ENCODE measurements at regions not wholly inside any gene's neighbourhood (a gene's known extent, or its start where the extent isn't known, plus 50 kb on each side); places are given as distances from the start of the nearest gene placed in this dataset.

DNA sequence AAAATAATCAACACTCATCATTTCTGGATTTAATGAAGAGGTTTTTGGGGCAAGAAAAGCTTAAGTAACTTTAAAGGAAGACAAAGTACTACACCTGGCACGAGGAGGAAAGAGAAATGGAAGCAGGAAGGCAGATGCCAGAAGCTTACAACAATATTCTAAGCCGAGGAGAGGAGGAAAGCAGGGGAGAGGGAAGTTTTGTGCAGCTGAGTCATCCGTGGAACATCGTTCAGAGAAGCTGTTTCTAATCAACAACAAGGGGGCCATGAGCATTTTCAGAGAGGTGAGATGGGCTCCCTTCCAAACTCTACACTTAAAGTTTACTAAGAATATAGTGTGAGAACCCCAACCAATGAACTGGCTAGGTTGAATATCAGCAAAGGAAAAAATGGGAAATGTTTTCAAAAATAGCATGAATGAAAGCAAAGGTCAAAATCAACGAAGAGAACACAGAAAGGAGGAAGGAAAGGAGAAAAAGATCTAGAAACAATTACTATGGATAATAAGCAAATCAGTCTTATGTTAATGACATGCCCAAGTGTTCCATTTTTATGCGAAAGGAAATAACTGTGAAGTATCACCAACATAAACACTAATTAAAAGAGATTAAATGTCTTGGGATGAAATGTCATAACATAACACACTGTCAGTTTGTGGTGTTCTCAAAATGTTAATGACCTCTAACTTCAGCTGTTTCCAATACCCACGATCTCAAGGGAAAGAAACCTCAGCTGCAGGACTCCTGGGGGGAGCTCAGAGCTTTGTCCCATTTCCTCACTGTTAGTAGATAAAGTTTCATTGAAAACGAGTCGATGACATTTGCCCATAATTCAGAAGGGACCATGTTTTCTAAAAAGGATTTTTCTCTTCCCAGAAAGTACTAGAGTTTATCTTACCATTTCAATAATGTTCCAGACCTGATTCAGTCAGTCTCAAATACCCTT is 203.4 kb upstream of the STXBP5 start:
- no peak for TF ChIP-seq CTCF (IDR thresholded peaks at IDR 0.05; ENCODE audit: partially characterized antibody, unreplicated experiment)
- no peaks in the 10 kb centered on the region for H3K9me3 Mint-ChIP-seq (ENCODE audit: unreplicated experiment)
- no peak for DNase-seq
- no peak overlapping the region for H3K4me3 Mint-ChIP-seq (ENCODE audit: unreplicated experiment)
- peaks cover 8% of the 10 kb centered on the region for H3K4me1 Mint-ChIP-seq (ENCODE audit: low read depth, unreplicated experiment)
- H3K27ac Mint-ChIP-seq (ENCODE audit: unreplicated experiment) = no peak overlapping the region
- no peaks in the 10 kb centered on the region for H3K27me3 Mint-ChIP-seq (ENCODE audit: unreplicated experiment)
- H3K36me3 Mint-ChIP-seq (ENCODE audit: unreplicated experiment) = no peaks in the 10 kb centered on the region

GRCh38 chr6:147001621-147002020 is 202.6 kb upstream of the STXBP5 start:
- H3K4me1 Mint-ChIP-seq (ENCODE audit: low read depth, unreplicated experiment) = peaks cover 8% of the 10 kb centered on the region
- H3K4me3 Mint-ChIP-seq (ENCODE audit: unreplicated experiment) = no peak overlapping the region
- DNase-seq = no peak
- no peak for TF ChIP-seq CTCF (IDR thresholded peaks at IDR 0.05; ENCODE audit: partially characterized antibody, unreplicated experiment)
- no peak overlapping the region for H3K27ac Mint-ChIP-seq (ENCODE audit: unreplicated experiment)
- no peaks in the 10 kb centered on the region for H3K27me3 Mint-ChIP-seq (ENCODE audit: unreplicated experiment)
- no peaks in the 10 kb centered on the region for H3K9me3 Mint-ChIP-seq (ENCODE audit: unreplicated experiment)
- H3K36me3 Mint-ChIP-seq (ENCODE audit: unreplicated experiment) = no peaks in the 10 kb centered on the region

DNA sequence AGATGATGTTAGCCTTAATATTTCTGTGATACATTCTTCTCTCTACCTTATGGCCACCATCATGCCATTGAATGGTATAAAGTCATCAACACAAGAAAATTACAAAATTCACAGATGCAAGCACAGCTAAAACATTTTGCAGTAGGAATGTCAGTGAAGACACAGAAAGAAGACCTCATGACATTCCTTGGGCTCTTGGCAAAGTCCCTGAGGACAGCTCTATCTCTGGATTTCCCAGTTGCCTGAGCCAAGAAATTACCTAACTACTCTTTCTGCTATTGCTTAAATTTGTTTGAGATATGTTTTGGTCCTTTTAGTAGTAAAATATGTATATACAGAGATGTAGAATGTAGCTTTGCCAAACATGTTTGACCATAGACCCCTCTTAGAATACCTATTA is 201.0 kb upstream of the STXBP5 start:
- H3K27me3 Mint-ChIP-seq (ENCODE audit: unreplicated experiment) = no peaks in the 10 kb centered on the region
- H3K4me3 Mint-ChIP-seq (ENCODE audit: unreplicated experiment) = no peak overlapping the region
- no peak for DNase-seq
- TF ChIP-seq CTCF (IDR thresholded peaks at IDR 0.05; ENCODE audit: partially characterized antibody, unreplicated experiment) = no peak
- H3K4me1 Mint-ChIP-seq (ENCODE audit: low read depth, unreplicated experiment) = peaks cover 8% of the 10 kb centered on the region
- H3K36me3 Mint-ChIP-seq (ENCODE audit: unreplicated experiment) = no peaks in the 10 kb centered on the region
- no peak overlapping the region for H3K27ac Mint-ChIP-seq (ENCODE audit: unreplicated experiment)
- H3K9me3 Mint-ChIP-seq (ENCODE audit: unreplicated experiment) = no peaks in the 10 kb centered on the region

- H3K27ac Mint-ChIP-seq (ENCODE audit: unreplicated experiment) = no peak overlapping the region
- H3K4me1 Mint-ChIP-seq (ENCODE audit: low read depth, unreplicated experiment) = peaks cover 7% of the 10 kb centered on the region
- H3K27me3 Mint-ChIP-seq (ENCODE audit: unreplicated experiment) = no peaks in the 10 kb centered on the region
- peaks cover 5% of the 10 kb centered on the region for H3K36me3 Mint-ChIP-seq (ENCODE audit: unreplicated experiment)
- no peak overlapping the region for H3K4me3 Mint-ChIP-seq (ENCODE audit: unreplicated experiment)
- no peak for DNase-seq
- peaks cover 5% of the 10 kb centered on the region for H3K9me3 Mint-ChIP-seq (ENCODE audit: unreplicated experiment)
- no peak for TF ChIP-seq CTCF (IDR thresholded peaks at IDR 0.05; ENCODE audit: partially characterized antibody, unreplicated experiment)
Observed at GRCh38 chr6:147005499-147005898, 198.7 kb upstream of the STXBP5 start.

DNA sequence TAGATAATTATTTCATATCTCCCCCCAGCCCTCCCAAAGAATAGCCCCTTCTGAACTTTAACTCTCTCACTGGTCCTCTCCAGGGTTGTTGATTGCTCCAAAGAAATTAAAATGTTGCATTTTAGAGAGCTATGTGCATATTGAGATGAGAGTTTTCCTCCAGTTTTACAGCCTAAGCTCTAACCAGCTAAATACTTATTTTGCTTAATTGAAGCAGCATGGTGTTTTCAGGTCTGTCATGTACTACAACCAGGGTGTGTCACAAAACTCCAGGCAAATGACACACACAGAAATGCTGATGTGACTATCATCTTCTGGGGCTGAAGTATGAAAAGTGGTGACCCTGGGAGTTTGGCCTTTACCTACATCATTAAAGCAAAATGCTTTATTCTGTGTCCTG is 196.8 kb upstream of the STXBP5 start:
- H3K4me1 Mint-ChIP-seq (ENCODE audit: low read depth, unreplicated experiment) = no peaks in the 10 kb centered on the region
- no peak overlapping the region for H3K4me3 Mint-ChIP-seq (ENCODE audit: unreplicated experiment)
- H3K36me3 Mint-ChIP-seq (ENCODE audit: unreplicated experiment) = peaks cover 5% of the 10 kb centered on the region
- DNase-seq = no peak
- H3K27me3 Mint-ChIP-seq (ENCODE audit: unreplicated experiment) = no peaks in the 10 kb centered on the region
- H3K9me3 Mint-ChIP-seq (ENCODE audit: unreplicated experiment) = peaks cover 5% of the 10 kb centered on the region
- TF ChIP-seq CTCF (IDR thresholded peaks at IDR 0.05; ENCODE audit: partially characterized antibody, unreplicated experiment) = no peak
- no peak overlapping the region for H3K27ac Mint-ChIP-seq (ENCODE audit: unreplicated experiment)
